ENCODE measurements at regions not wholly inside any gene's neighbourhood (a gene's known extent, or its start where the extent isn't known, plus 50 kb on each side); places are given as distances from the start of the nearest gene placed in this dataset.

DNA sequence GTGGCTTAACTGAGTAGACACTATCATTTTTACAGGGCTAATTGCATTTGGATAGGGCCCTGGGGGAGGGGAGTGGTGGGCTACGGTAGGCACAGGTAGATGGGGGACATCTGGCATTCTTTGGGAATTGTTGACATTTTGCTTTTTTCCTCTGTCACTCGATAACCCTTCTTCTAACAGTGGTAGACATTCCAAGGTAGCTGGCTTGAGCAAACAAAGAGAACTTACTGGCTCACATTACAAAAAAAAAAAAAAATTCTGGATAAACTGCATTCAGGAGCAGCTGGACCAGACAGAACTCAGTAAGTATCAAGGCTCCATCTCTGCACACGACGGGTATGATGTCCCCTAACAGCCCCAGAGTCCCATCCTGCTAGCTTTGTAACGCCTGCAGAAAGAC is 585.2 kb downstream of the ZNF608 start:
- TF ChIP-seq POLR2A (IDR thresholded peaks at IDR 0.05), result no peak
- TF ChIP-seq, protein P1, sequence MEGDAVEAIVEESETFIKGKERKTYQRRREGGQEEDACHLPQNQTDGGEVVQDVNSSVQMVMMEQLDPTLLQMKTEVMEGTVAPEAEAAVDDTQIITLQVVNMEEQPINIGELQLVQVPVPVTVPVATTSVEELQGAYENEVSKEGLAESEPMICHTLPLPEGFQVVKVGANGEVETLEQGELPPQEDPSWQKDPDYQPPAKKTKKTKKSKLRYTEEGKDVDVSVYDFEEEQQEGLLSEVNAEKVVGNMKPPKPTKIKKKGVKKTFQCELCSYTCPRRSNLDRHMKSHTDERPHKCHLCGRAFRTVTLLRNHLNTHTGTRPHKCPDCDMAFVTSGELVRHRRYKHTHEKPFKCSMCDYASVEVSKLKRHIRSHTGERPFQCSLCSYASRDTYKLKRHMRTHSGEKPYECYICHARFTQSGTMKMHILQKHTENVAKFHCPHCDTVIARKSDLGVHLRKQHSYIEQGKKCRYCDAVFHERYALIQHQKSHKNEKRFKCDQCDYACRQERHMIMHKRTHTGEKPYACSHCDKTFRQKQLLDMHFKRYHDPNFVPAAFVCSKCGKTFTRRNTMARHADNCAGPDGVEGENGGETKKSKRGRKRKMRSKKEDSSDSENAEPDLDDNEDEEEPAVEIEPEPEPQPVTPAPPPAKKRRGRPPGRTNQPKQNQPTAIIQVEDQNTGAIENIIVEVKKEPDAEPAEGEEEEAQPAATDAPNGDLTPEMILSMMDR (IDR thresholded peaks at IDR 0.05), result no peak
